Cardiac fibroblast (primary cell): ENCODE measurements at regions not wholly inside any gene's neighbourhood (a gene's known extent, or its start where the extent isn't known, plus 50 kb on each side); places are given as distances from the start of the nearest gene placed in this dataset.
"Not testable (repeated sequence)": the region's sequence is repeated elsewhere in the genome, so short reads cannot be mapped to it uniquely, and the experiment has no call there.

ENCODE experiments used
- DNase-seq, 2 donors: peaks; one replicate each; pipeline versions ENCODE4 v3.0.0 to v3.0.0-alpha.2; 2010; ENCODE audit warnings: low read depth in 2 of 2
- H3K4me3 ChIP-seq, 2 donors: replicated peaks in 1 of 2; 1 replicate in 1 of 2; 2 replicates in 1 of 2; pipeline ENCODE4 v1.5.1; 2011; ENCODE audit warnings: low read depth in 2 of 2, low read length in 2 of 2, mild to moderate bottlenecking in 2 of 2, moderate library complexity in 1 of 2

DNA sequence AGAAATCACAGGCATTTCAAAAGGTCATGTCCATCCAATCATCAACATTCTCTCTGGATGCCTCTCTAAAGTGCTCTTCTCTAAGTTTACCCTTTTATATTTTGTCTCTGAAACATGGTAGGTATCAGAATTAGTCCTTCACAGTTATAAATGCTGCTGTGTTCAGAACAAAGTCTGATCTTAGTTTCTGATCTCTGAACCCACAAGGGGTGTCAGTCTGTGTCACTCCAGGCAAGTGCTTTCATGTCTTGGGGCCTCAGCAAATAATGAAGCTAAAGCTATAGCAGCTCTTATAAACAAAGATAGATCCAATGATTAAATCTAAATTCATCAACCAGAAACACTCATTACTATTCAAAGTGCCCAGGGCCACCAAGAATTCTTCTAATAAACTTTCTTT, 281.7 kb downstream of the BCL2L11 start:
- not testable (repeated sequence) for DNase-seq, H3K4me3 ChIP-seq

DNA sequence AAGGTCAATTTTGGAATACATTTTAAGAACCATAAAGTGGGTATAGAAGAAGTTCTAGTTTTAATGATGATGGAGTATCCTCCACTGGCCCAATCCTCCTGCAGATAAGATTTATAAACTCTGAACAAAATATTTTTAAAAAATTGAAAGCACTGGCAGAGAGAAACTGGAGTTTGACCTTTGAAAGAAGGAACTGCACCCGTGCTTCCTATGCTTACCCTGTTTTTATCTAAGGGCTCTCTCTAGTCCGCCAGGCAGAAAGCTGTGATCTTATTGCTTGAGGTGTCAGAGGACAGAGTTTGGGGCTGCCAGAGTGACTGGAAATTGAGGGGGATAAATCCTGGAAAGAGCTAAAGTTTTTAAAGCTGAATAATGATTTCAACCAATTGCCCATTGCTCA, 282.6 kb downstream of the BCL2L11 start:
- H3K4me3 ChIP-seq, DNase-seq: not testable (repeated sequence)

DNA sequence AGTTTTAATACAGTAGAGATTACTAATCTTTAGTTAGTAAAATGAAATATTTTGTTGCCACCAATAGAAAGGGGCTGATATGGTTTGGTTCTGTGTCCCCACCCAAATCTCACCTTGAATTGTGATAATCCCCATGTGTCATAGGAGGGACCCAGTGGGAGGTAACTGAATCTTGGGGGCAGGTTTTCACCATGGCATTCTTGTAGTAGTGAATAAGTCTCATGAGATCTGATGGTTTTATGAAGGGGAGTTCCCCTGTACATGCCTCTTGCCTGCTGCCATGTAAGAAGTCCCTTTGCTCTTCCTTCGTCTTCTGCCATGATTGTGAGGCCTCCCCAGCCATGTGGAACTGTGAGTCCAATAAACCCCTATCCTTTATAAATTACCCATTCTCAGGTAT, 285.9 kb downstream of the BCL2L11 start:
- H3K4me3 ChIP-seq, DNase-seq: not testable (repeated sequence)

DNA sequence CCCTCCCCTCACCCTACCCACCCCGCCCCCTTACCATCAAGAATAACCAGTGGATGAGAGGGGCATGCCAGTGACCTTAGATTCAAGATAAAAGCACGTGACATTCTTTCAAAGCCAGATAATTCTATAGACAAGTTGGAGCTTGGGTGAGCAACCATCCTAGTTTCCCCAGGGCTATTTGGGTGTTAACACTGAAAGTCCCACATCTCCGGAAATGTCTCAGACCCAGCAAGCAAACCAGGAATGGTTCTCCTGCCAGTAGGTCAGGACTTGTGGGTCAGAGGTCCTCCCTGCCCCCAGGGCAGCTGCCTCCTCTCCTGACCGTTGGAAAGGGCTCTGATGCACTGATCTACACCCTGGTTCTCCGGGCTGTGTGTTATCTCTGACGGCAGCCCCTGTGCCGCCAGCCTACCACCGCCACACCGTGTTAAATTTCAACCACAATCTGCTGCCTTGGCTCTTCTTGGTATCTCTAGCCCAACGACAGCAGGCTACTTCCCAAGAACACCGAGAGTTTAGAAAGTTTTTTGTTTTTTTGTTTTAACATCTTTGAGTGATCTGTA, 287.0 kb downstream of the BCL2L11 start:
- H3K4me3 ChIP-seq, result not testable (repeated sequence)
- DNase-seq, result peak in 1 of 2 donors; percentile 19

DNA sequence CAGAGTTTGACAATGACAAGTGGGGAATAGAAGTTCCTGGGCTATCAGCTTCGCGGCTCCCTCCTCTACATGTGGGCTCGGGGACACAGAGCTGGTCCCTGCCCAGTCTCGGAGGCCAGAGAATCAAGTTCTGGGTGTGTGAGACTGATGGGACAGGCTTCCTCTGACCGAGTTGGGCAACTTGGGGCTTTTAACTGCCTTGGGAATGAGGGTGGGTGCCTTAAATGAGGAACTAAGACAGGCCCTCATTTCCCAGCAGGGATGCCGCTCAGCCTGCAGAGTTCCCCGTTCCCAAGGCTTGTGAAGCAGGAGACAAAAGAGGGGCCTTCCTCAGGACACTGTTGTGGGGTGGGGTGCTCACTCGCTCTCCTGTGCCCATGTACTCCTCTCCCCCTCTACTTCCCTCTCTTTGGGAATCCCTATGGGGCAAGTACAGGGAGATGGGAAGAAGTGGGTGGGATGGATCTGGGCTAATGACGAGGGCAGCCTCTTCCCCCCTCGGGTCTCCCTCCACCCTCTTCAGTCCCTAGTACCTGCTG, 290.2 kb downstream of the BCL2L11 start:
- not testable (repeated sequence) for DNase-seq

DNA sequence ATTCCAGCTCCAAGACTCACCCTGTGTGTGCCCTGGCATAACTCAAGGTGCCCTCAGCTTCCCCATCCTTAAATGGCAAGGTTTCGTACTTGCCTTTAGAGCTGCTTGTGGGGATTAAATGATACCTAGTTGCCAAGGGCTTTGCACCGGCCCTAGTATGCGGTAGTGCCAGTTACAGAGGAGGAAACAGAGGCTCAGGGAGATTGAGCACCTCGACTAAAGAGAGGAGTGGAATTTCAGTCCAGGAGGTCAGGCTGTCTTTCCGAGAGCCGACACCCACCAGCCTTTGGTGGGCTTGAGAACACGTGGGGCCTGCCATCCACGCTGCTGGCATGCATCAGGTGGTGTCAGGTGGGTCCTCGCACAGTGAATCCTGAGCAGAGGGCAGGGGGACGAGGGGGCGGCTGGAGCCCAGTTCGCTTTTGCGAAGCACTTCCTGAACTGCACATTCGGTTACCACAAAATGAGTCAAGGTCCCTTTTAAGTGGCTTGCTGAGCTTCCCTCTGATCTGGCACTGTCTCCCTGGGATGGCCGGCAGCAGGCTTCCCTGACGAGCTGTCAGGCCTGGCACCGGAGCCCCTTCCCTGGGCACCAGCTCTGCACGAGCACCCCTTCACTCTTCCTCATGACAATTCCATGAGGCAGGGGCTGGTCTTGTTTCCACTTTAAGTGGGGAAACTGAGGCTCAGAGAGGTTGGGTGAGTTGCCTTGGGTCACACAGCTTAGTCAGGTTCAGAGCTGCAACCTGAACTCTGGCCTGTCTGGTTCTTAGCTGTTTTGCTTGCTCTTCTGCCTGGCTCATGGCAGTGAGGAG, 291.4 kb downstream of the BCL2L11 start:
- not testable (repeated sequence) for H3K4me3 ChIP-seq, DNase-seq

More for the DNA sequence above, 290.2 kb downstream of the BCL2L11 start:
- not testable (repeated sequence) for H3K4me3 ChIP-seq

DNA sequence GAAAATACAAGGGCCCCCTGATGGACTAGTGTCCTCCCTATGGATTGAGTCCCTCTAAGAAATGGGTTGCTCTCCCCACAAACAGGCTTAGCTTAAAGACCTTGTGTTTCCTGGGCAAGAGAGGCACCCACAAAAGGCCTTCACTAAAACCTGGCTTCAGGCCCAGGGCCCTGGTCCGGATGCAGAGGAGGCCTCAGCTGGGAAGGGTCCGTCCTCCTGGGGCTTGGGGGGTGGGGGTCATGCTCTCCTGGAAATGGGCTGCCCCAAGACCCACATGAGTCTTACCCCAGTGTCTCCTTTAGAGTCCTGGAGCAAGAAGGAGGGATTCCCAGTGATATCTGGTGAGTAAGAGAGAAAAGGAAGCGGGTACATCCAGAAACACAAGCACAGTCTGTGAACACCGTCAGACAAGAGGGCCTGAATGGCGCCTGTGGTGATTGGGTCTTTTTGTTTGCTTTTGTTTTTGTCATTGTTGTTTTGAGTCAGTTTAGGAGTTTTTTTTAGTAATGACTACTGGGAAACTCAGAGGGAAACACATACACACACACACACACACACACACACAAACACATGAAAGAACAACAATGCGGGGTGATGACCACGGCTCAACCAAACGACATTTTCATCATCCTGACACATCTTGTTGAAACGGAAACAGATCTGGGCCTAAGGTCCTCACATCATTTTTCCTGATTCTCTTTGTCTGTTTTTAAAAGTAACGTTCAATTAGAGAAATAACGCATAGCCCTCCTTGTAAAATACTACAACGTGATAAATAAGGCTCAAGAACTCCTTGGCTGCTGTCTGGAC, 292.3 kb downstream of the BCL2L11 start:
- DNase-seq, H3K4me3 ChIP-seq: not testable (repeated sequence)

DNA sequence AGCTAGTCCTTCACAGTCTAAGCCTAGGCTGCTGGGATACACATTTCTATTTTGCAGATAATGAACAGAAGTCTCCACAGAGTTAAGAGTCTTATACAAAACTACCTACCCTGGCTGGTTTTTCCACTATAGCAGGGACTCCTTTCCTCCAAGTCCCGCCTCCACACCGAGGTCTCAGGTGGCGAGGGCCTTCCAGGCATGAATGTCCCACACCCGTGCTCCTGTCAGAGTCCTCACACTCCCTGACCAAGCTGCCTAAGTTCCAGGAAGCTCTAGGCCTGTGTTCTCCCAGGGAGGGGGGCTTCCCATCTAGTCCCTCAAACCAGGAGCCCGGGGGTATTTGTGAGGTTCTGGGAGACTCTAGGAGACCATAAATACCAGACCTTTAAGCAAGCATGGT, 293.2 kb downstream of the BCL2L11 start:
- not testable (repeated sequence) for H3K4me3 ChIP-seq, DNase-seq

DNA sequence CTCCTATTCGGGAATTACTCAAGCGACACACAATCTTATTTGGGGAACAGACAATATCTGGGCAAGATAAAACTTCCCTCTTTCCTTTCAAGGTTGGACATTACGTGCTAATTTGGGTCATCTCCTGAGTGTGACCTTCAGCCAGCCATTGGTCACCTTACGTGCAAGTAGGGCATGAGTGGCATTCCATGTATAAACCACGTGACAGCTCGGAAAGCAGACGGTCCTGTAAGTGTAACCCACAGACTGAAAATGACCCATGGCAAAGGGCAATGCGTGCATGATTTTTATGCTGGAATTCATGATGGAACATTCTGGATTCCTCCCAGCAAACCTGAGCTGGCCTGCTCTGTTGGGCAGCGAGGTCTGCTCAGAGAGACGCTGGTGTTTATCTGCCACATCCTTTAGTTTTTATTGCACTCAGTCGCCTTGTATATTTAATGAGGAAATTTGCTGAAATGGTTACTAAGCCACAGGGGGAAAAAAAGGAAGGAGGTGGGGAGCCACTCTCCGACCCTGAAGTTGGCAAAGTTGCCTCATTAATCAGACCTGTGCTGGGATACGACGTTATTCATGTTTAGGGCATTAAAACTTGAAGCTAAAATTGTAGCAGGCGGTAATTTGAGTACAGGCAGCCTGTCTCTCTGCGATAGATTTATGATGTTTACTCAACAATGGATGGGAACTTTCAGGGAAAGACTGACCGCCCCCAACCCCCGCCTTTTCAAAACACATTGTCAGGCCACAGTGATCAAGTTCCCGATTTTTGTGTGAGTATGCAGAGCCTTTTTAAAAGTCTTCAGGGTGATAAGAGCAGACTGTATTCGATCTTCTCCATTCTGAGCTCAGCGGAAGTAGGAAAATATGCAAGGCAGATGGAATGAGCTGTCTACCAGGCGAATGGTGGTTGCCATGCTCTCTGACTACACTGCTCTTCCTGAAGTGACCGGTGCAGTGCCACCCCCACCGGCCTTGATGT, 295.3 kb downstream of the BCL2L11 start:
- not testable (repeated sequence) for DNase-seq, H3K4me3 ChIP-seq

DNA sequence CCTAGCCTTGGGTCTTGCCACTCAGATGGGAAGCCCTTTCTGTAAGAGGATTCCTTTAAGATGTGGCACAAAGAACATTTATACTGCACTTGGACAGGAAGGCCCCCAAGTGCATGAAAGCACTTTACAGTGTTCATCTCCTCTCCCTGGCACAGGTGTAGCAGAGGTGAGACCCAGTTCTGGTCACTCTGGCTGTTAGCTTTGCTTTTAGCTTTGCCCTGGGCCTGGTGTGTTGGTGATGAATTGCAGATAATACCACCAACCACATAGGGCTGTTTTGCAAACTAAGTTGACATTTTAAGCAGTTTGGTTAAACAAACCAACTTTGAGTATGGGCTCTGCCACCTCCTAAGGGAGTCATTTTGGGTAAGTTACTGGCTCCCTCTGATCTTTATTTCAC, 296.3 kb downstream of the BCL2L11 start:
- H3K4me3 ChIP-seq, DNase-seq: not testable (repeated sequence)

DNA sequence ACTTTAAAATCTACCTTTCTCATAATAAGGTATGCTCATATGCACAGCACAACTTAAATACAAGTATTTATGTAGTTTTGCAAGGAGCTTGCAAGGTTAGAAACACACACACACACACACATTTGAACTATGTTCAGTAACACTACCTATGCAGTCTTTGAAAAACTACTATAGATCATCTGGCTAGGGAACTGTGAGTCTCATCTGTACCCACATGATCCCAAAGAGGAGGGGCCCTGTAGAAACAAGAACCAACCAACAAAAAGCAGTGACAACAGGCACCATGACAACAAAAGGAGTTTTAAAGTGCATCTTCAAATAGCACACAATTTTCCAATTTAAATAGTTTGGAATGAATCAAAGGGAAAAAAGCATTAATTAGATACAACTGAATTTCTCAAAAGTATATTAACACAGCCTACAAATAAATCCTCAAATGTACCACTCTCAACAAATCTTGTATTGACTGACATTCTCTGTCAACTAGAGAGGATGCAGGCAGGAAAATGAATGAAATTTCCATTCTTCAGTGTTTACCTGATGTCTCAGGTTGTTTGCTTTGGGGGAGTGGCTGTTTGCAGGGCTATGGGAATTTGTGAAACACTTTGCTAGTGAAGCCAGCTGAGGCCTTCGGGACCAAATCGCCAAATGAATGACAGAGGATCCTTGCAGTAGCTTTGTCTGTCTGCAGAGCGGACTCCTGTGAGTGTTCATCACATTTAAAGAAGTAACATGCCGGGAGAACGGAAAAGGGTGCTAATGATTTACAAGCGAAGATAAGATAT, 297.6 kb downstream of the BCL2L11 start:
- DNase-seq, H3K4me3 ChIP-seq: not testable (repeated sequence)

DNA sequence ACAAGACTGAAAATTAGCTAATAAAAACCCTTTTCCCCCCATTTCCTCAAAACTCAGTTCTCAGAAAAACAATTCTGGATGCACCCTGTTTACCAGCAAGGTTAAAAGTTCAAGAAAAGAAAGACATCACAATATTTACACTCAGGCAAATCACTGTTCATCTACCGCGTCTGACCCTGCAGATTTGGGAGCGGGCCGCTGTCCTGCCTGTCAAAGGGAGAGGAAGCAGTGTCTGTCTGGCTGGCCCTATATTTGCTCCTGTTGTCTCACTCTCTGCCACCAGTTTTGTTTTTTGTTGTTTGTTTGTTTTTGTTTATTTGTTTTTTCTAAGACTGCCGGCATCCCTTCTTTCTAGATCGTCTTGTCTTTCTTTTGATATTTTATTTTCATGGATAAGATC, 299.4 kb downstream of the BCL2L11 start:
- H3K4me3 ChIP-seq, DNase-seq: not testable (repeated sequence)

DNA sequence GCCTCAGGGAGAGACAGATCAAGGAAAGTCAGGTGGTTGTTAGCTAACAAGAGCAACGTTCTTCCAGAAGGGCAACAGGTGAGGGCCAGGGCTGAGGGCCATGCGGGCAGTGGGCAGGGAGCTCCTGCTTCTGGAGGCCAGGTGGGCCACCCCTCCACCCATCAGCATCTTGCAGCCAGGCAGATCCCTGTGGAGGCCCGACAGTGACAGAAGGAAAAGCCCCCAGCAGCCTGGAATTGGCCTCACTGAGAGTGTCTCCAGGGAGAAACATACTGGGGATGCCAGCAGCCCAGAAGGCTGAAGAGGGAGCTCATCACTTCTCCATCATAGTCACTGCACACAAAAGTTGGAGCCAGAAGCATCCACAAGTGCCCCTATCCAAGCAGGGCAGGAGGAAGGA, 300.1 kb downstream of the BCL2L11 start:
- H3K4me3 ChIP-seq, DNase-seq: not testable (repeated sequence)

DNA sequence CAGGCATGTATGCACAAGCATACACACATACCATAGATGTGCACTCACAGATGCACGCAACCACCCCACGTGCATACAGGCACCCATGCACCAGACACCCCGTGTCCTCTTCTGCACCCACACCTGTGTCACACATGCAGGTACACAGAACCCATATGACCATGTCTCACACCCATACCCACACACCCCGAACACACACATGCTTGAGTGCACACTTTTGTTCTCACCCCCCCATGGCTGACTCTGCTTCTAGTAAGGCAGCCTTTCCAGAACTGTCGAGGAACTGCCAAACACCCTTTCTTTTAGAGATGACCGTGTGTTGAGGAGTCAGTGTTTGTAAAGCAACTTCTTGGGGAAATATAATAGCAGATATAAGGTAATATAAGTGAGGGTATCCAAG, 301.2 kb downstream of the BCL2L11 start:
- not testable (repeated sequence) for DNase-seq, H3K4me3 ChIP-seq

DNA sequence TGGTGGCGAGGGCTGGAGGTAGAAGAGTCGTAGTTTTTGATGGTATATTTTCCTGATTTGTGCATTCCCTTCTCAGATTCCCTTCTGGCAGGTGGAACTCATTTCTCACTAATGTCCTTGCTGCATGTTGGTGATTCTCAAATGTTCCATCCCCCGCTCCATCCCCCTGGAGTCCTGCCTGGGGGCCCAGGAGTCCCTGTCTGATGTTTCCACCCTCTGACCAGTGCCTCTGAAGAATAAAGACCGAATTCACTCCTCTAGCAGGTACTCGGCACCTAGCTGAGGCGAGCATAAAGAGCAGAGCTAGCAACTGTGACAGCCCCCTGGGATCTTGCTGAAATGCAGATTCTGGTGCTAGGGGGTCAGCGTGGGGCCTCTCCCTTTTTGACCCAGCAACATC, 301.8 kb downstream of the BCL2L11 start:
- not testable (repeated sequence) for H3K4me3 ChIP-seq, DNase-seq

DNA sequence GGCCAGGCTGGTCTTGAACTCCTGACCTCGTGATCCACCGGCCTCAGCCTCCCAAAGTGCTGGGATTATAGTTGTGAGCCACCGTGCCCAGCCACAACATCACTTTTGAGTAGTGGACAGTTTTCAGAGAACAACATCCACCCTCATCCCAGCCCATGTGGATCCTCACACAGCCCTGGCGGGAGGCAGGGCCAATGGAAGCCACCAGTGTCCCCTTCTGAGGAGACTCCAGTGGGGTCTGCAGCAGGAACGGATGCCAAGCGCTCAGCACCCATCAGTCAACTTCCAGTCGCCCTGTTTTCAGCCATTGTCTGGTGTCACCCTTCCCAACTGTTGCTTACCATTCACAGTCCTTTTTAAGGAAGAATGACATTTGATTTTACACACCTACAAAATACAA, 302.5 kb downstream of the BCL2L11 start:
- H3K4me3 ChIP-seq, DNase-seq: not testable (repeated sequence)

DNA sequence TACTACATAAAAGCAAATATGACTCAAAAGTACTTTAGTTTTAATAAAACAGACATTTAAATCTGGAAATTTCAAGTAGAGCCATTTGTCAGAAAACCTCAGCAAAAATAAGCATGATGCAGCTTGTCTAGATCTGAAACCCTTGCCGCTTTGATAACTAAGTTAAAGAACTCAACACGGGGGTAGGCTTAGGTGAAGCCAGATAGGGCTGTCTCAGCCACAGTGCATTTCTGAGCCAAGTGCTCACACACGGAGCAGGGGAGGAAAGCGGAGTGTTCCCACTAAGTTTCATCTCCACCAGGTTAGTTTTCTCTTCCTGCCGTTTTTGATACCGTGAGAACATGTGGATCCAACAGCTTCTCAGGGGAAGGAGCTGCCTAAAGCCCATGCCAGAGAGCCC, 303.5 kb downstream of the BCL2L11 start:
- not testable (repeated sequence) for DNase-seq, H3K4me3 ChIP-seq
